Skin of body (tissue), 1 donor: ENCODE measurements at regions not wholly inside any gene's neighbourhood (a gene's known extent, or its start where the extent isn't known, plus 50 kb on each side); places are given as distances from the start of the nearest gene placed in this dataset.
"Not testable (repeated sequence)": the region's sequence is repeated elsewhere in the genome, so short reads cannot be mapped to it uniquely, and the experiment has no call there.

Source experiments
- DNase-seq: peaks from one replicate; lab custom pipeline; 2025; lab: John Stamatoyannopoulos, UW

GRCh38 chr1:195847957-195848875, 760.0 kb downstream of the KCNT2 start:
- DNase-seq = not testable (repeated sequence)

GRCh38 chr1:195831789-195832188, 776.5 kb downstream of the KCNT2 start:
- DNase-seq = peak; percentile 3

- DNase-seq = no peak
These were observed 779.9 kb downstream of the KCNT2 start for GRCh38 chr1:195828325-195828724.

- DNase-seq = no peak
These were observed 787.3 kb downstream of the KCNT2 start for GRCh38 chr1:195820925-195821324.

GRCh38 chr1:195806060-195806459, 802.2 kb downstream of the KCNT2 start:
- no peak for DNase-seq

GRCh38 chr1:195804547-195804946, 803.7 kb downstream of the KCNT2 start:
- DNase-seq = no peak

GRCh38 chr1:195799016-195799415, 809.2 kb downstream of the KCNT2 start:
- DNase-seq = no peak

GRCh38 chr1:195794225-195794624, 814.0 kb downstream of the KCNT2 start:
- DNase-seq = no peak

GRCh38 chr1:195791796-195792195, 816.4 kb downstream of the KCNT2 start:
- no peak for DNase-seq

GRCh38 chr1:195790514-195791168, 817.6 kb downstream of the KCNT2 start:
- no peak for DNase-seq

GRCh38 chr1:195789321-195789720, 818.9 kb downstream of the KCNT2 start:
- peak; percentile 51 for DNase-seq

- DNase-seq = no peak
These were observed 819.5 kb downstream of the KCNT2 start for GRCh38 chr1:195788721-195789120.

GRCh38 chr1:195785830-195786229, 822.4 kb downstream of the KCNT2 start:
- no peak for DNase-seq

GRCh38 chr1:195773931-195774330, 834.3 kb downstream of the KCNT2 start:
- no peak for DNase-seq

- no peak for DNase-seq
These were observed 838.8 kb downstream of the KCNT2 start for GRCh38 chr1:195769461-195769860.

GRCh38 chr1:195768936-195769335, 839.3 kb downstream of the KCNT2 start:
- no peak for DNase-seq

- DNase-seq = no peak
These were observed 839.9 kb downstream of the KCNT2 start for GRCh38 chr1:195768377-195768776.

GRCh38 chr1:195766709-195767108, 841.5 kb downstream of the KCNT2 start:
- DNase-seq = no peak

GRCh38 chr1:195765099-195765498, 843.1 kb downstream of the KCNT2 start:
- DNase-seq = no peak

- DNase-seq = no peak
These were observed 844.3 kb downstream of the KCNT2 start for GRCh38 chr1:195763907-195764374.

GRCh38 chr1:195763146-195763906, 844.9 kb downstream of the KCNT2 start:
- no peak for DNase-seq

- DNase-seq = no peak
These were observed 847.1 kb downstream of the KCNT2 start for GRCh38 chr1:195761104-195761503.
